ENCODE measurements at regions not wholly inside any gene's neighbourhood (a gene's known extent, or its start where the extent isn't known, plus 50 kb on each side); places are given as distances from the start of the nearest gene placed in this dataset.

DNA sequence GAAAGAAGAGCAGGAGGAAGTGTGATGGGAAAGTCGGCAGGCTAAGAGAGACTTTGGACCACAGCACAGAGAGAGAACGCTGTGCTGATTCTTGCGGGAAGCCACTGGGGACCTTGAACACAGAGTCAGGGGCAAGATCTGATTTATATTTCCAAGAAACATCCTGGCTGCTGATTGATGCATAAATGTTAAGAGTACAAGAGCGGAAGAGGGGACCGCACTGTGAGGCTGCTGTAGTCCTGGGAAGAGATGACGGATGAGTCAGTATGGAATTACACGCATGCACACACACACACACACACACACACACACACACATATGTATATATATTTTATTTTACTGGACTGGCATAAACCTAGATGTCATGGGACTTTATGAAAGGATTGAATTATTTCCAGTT is 865.6 kb upstream of the ID2 start:
- TF ChIP-seq, protein P1, sequence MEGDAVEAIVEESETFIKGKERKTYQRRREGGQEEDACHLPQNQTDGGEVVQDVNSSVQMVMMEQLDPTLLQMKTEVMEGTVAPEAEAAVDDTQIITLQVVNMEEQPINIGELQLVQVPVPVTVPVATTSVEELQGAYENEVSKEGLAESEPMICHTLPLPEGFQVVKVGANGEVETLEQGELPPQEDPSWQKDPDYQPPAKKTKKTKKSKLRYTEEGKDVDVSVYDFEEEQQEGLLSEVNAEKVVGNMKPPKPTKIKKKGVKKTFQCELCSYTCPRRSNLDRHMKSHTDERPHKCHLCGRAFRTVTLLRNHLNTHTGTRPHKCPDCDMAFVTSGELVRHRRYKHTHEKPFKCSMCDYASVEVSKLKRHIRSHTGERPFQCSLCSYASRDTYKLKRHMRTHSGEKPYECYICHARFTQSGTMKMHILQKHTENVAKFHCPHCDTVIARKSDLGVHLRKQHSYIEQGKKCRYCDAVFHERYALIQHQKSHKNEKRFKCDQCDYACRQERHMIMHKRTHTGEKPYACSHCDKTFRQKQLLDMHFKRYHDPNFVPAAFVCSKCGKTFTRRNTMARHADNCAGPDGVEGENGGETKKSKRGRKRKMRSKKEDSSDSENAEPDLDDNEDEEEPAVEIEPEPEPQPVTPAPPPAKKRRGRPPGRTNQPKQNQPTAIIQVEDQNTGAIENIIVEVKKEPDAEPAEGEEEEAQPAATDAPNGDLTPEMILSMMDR (conservative IDR thresholded peaks at IDR 0.05; ENCODE audit: low read length) = no peak
- TF ChIP-seq EZH2phosphoT487 (IDR thresholded peaks at IDR 0.05; ENCODE audit: borderline replicate concordance) = no peak

Measured in Loucy (cell line).